Gastroesophageal sphincter (tissue), 4 donors: ENCODE measurements at regions not wholly inside any gene's neighbourhood (a gene's known extent, or its start where the extent isn't known, plus 50 kb on each side); places are given as distances from the start of the nearest gene placed in this dataset.

Experiments used
- ATAC-seq: fragments of 150-250 bp; one replicate; pipeline ENCODE4 v1.9.1; 2016; ENCODE audit warnings: mild to moderate bottlenecking, moderate library complexity
- H3K27ac ChIP-seq, 4 donors: fragments of 200-600 bp; sonication (generic) in 3 of 4; 1 replicate in 3 of 4; 2 replicates in 1 of 4; pipeline ENCODE4 v1.5.1; 2016 to 2019
- H3K27me3 ChIP-seq: fragments of 200-600 bp; sonication (generic); one replicate; pipeline ENCODE4 v1.5.1; 2019
- H3K36me3 ChIP-seq, 2 donors: fragments of 200-600 bp; sonication (generic); one replicate each; pipeline ENCODE4 v1.5.1; 2019; ENCODE audit warnings: control low read depth in 1 of 2
- H3K4me1 ChIP-seq, 3 donors: fragments of 200-600 bp; sonication (generic); 1 replicate in 2 of 3; 2 replicates in 1 of 3; pipeline ENCODE4 v1.5.1; 2016 to 2019; ENCODE audit warnings: control low read depth in 2 of 3
- H3K4me3 ChIP-seq, 2 donors: fragments of 200-600 bp; sonication (generic); one replicate each; pipeline ENCODE4 v1.5.1; 2019; ENCODE audit warnings: mild to moderate bottlenecking in 1 of 2, moderate library complexity in 1 of 2
- H3K9me3 ChIP-seq, 3 donors: fragments of 200-600 bp; sonication (generic); one replicate each; pipeline ENCODE4 v1.5.1; 2017 to 2019; ENCODE audit warnings: control low read depth in 2 of 3
- CTCF ChIP-seq, 4 experiments: fragments of 200-600 bp in 2 of 4; fragments of 450-650 bp in 2 of 4; sonication (generic) in 1 of 4; IDR thresholded peaks; one replicate each; pipeline ENCODE4 v1.5.1; 2017 to 2019; ENCODE audit warnings: antibody characterized with exemption in 4 of 4, mild to moderate bottlenecking in 2 of 4, moderate library complexity in 2 of 4
- EP300 ChIP-seq: sonication (generic); formaldehyde crosslinking; IDR thresholded peaks from one replicate; pipeline ENCODE4 v1.6.1; 2017; ENCODE audit warnings: antibody characterized with exemption, mild to moderate bottlenecking
- POLR2A ChIP-seq, 2 donors: fragments of 450-650 bp; IDR thresholded peaks; one replicate each; pipeline ENCODE4 v1.6.1; 2017; ENCODE audit warnings: antibody characterized with exemption in 2 of 2, mild to moderate bottlenecking in 2 of 2, moderate library complexity in 1 of 2
- POLR2AphosphoS5 ChIP-seq: sonication (generic); formaldehyde crosslinking; IDR thresholded peaks from one replicate; pipeline ENCODE4 v1.6.1; 2017; ENCODE audit warnings: antibody characterized with exemption
- WGBS, 2 donors: methylation state at CpG; one replicate each; pipeline ENCODE4 v1.1.5; 2018; ENCODE audit warnings: low coverage in 1 of 2; 5-methylcytosine and 5-hydroxymethylcytosine counted together

GRCh38 chr3:187795207-187795960 is 50.1 kb upstream of the BCL6 start:
- Histone ChIP-seq H3K4me3 (no peak overlapping the region), H3K27me3 (no peaks in the 10 kb centered on the region), H3K9me3 (no peaks in the 10 kb centered on the region), H3K27ac (no peak overlapping the region), H3K36me3 (no peaks in the 10 kb centered on the region), H3K4me1 (no peaks in the 10 kb centered on the region)
- 59 to 75% methylated on average over 5 of the region's 7 CpGs for WGBS, 2 donors
- ATAC-seq, result no peak
- no peak for TF ChIP-seq POLR2A (IDR thresholded peaks at IDR 0.05)
- no peak for TF ChIP-seq POLR2AphosphoS5
- TF ChIP-seq CTCF (IDR thresholded peaks at IDR 0.05), result no peak
- no peak for TF ChIP-seq EP300

GRCh38 chr3:187798126-187798525 is 52.9 kb upstream of the BCL6 start:
- Histone ChIP-seq H3K27ac (no peak overlapping the region), H3K4me3 (no peak overlapping the region), H3K9me3 (no peaks in the 10 kb centered on the region), H3K36me3 (no peaks in the 10 kb centered on the region), H3K27me3 (no peaks in the 10 kb centered on the region), H3K4me1 (no peaks in the 10 kb centered on the region)
- TF ChIP-seq POLR2AphosphoS5 (no peak), CTCF (IDR thresholded peaks at IDR 0.05) (no peak), POLR2A (IDR thresholded peaks at IDR 0.05) (no peak), EP300 (no peak)
- WGBS, 2 donors, result 86 to 100% methylated on average over 1 of the region's 1 CpG
- no peak for ATAC-seq

- no peaks in the 10 kb centered on the region for H3K9me3 ChIP-seq
- no peaks in the 10 kb centered on the region for H3K4me1 ChIP-seq
- no peak for ATAC-seq
- WGBS, 2 donors, result 86 to 91% methylated on average over 4 to 10 of the region's 15 CpGs
- H3K36me3 ChIP-seq, result no peaks in the 10 kb centered on the region
- H3K4me3 ChIP-seq, result no peak overlapping the region
- H3K27me3 ChIP-seq, result no peaks in the 10 kb centered on the region
- no peak for TF ChIP-seq CTCF (IDR thresholded peaks at IDR 0.05)
- TF ChIP-seq EP300, result no peak
- no peak for TF ChIP-seq POLR2AphosphoS5
- no peak for TF ChIP-seq POLR2A (IDR thresholded peaks at IDR 0.05)
- H3K27ac ChIP-seq, result no peak overlapping the region
These were observed 53.6 kb upstream of the BCL6 start for GRCh38 chr3:187798531-187799530.

GRCh38 chr3:187799942-187800641 is 54.8 kb upstream of the BCL6 start:
- no peak for TF ChIP-seq POLR2A (IDR thresholded peaks at IDR 0.05)
- TF ChIP-seq CTCF (IDR thresholded peaks at IDR 0.05), result no peak
- TF ChIP-seq EP300, result no peak
- TF ChIP-seq POLR2AphosphoS5, result no peak
- Histone ChIP-seq H3K4me3 (no peak overlapping the region), H3K4me1 (no peaks in the 10 kb centered on the region), H3K27ac (no peak overlapping the region), H3K9me3 (no peaks in the 10 kb centered on the region), H3K27me3 (no peaks in the 10 kb centered on the region), H3K36me3 (no peaks in the 10 kb centered on the region)
- no peak for ATAC-seq
- 76 to 87% methylated on average over 3 to 4 of the region's 4 CpGs for WGBS, 2 donors
